Activated CD4-positive, alpha-beta T cell treated with anti-CD3 and anti-CD28 coated beads, Interleukin-2, amount 50 U/mL, for 24 hours (primary cell): ENCODE measurements at regions not wholly inside any gene's neighbourhood (a gene's known extent, or its start where the extent isn't known, plus 50 kb on each side); places are given as distances from the start of the nearest gene placed in this dataset.

Source experiments
- DNase-seq, 2 donors: peaks; one replicate each; pipeline ENCODE4 v3.0.0-alpha.2; 2020; ENCODE audit warnings: low read depth in 1 of 2, low spot score in 1 of 2

- DNase-seq = no peak
Observed at GRCh38 chr17:55584861-55585260, 73.6 kb upstream of the SMIM36 start.

- no peak for DNase-seq
Observed at GRCh38 chr17:55584055-55584685, 72.9 kb upstream of the SMIM36 start.

- DNase-seq = no peak
Observed at GRCh38 chr17:55582897-55583296, 71.6 kb upstream of the SMIM36 start.

- no peak for DNase-seq
Observed at GRCh38 chr17:55580596-55581133, 69.4 kb upstream of the SMIM36 start.

- DNase-seq = peak; percentile 8 to 30
Observed at GRCh38 chr17:55577687-55578086, 66.4 kb upstream of the SMIM36 start.

GRCh38 chr17:55576996-55577586, 65.8 kb upstream of the SMIM36 start:
- peak; percentile 16 to 21 for DNase-seq

DNA sequence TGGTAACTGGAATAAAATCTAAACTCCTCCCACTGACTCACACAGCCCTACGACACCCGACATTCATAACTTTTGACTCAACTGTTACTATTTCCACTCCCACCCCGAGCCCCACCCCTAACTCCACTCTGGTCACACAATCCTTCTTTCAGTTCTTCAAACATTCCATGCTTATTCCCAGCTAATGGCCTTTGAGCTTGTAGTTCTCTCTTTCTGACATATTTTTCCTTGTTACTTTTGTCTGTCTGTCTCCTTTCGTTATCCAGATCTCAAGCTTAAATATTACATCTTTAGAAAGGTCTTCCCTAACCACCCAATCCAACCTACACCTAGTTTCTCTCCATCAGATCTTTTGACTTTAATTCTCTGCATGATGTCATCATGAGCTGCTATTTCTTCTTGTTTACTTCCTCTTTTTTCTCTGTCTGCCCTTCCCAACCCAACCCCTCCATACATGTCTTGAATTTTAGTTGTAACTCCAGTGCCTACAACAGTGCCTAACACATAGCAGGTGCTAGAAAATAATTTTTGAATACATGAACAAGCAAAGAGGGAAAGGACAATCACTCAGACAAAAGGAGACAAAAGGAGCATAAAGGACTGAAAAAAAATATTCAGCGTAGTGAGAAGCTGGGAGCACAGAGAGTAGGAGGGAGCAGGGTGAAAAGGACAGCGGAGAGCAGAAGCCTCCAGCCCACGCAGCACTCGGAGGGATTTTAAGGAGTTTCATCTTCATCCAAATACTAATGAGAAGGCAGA, 65.2 kb upstream of the SMIM36 start:
- DNase-seq = no peak

DNA sequence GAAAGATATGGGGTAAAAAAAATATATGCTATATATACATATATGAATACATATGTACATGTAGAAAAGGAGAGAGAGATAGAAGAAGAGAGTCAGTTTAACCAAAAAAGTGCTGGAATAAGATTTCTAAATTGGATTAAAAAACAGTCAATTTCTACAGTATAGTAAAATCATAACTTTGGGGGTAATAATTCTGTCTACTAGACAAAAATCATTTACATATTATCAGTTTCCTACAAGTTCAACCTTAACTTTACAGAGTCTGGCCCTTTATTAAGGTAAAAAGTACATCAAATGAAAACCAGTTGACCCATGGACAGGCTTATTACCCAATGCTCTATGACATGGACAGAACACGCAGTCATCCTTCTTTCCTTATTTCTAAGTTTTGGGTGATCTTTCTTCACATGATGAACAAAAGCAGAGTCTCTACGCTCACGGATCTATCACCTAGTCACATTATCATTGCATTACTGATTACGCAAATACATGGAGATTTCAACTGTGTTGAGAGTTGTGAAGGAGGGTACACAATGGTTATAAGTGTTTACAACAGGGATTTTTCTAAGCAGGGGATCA, 63.9 kb upstream of the SMIM36 start:
- DNase-seq = no peak

GRCh38 chr17:55572599-55572998, 61.3 kb upstream of the SMIM36 start:
- no peak for DNase-seq

- DNase-seq = no peak
Observed at GRCh38 chr17:55572139-55572538, 60.9 kb upstream of the SMIM36 start.

DNA sequence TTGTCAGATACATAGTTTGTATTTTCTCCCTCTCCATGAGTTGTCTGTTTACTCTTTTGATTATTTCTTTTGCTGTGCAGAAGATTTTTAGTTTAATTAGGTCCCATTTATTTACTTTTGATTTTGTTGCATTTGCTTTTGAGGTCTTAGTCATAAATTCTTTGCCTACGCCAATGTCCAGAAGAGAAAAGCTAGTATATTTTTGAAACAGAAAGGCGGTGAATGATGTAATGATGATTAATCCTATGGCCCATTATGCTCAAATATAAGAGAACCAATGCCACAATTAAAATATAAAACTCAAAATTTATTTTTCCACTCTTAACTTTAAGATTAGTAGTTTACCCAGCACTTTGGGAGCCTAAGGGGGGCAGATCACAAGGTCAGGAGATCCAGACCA, 59.8 kb upstream of the SMIM36 start:
- DNase-seq = no peak

GRCh38 chr17:55570391-55570790, 59.1 kb upstream of the SMIM36 start:
- no peak for DNase-seq

- no peak for DNase-seq
Observed at GRCh38 chr17:55567240-55568214, 56.3 kb upstream of the SMIM36 start.

- DNase-seq = no peak
Observed at GRCh38 chr17:55564081-55564480, 52.8 kb upstream of the SMIM36 start.

DNA sequence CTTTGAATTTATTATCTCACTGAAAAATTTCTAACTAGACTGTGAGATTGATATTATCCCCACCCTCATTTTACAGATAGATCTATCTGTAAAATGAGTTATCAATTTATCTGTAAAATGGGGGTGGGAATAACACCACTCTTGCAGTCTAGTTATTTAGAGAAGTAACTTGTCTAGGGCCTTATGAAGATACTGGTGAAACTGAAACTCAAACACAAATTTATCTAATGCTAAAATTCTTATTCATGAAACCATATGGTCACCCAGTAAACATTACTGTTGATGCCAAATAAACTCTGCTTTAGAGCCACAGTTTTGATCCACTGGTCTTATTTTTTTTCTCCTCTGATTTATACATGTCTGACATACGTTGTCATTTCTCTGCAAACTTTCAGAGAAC, 52.1 kb upstream of the SMIM36 start:
- DNase-seq = no peak

DNA sequence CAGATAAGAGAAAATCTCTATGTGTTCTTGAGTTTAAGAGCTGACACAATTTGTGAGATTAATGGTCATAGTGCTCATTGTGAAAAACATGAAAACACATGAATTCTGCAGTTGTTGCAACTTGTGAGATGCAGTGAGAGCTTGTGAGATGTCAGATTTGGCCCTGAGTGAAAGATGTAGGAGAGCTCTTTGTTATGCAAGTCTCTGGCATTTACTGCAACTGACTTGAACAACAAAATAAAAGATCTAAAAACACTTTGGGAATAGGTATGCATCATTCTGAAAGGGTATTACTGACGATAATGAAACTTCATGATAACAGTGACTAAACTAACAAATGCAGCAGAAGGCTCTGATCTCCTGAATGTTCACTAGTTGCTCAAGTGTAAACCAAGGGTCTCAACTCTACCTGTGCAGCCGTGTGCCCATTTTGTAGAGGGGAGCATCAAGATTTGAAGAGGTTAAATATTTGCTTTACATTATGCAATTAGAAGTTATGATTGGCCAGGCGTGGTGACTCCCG, 50.8 kb upstream of the SMIM36 start:
- no peak for DNase-seq

GRCh38 chr17:55561316-55561972, 50.2 kb upstream of the SMIM36 start:
- DNase-seq = no peak
